Testis (tissue), 2 donors: ENCODE measurements at regions not wholly inside any gene's neighbourhood (a gene's known extent, or its start where the extent isn't known, plus 50 kb on each side); places are given as distances from the start of the nearest gene placed in this dataset.

Experiments used
- DNase-seq: peaks from one replicate; pipeline ENCODE4 v3.0.0-alpha.2; 2019
- H3K27ac ChIP-seq, 2 donors: fragments of 200-600 bp; sonication (generic); one replicate each; pipeline ENCODE4 v1.5.1; 2019
- H3K27me3 ChIP-seq: fragments of 200-600 bp; sonication (generic); one replicate; pipeline ENCODE4 v1.5.1; 2019
- H3K36me3 ChIP-seq: fragments of 200-600 bp; sonication (generic); one replicate; pipeline ENCODE4 v1.5.1; 2017; ENCODE audit warnings: low read depth; ENCODE audit errors: missing control alignments
- H3K4me1 ChIP-seq: fragments of 200-600 bp; sonication (generic); one replicate; pipeline ENCODE4 v1.5.1; 2019
- H3K4me3 ChIP-seq, 2 donors: fragments of 200-600 bp; sonication (generic); one replicate each; pipeline ENCODE4 v1.5.1; 2017 to 2019
- H3K9me3 ChIP-seq: fragments of 200-600 bp; sonication (generic); one replicate; pipeline ENCODE4 v1.5.1; 2017
- CTCF ChIP-seq, 3 experiments: fragments of 450-650 bp in 2 of 3; fragments of 200-600 bp in 1 of 3; sonication (generic) in 1 of 3; IDR thresholded peaks; one replicate each; pipeline ENCODE4 v1.5.1; 2016 to 2019; ENCODE audit warnings: antibody characterized with exemption in 3 of 3, mild to moderate bottlenecking in 2 of 3, moderate library complexity in 1 of 3
- POLR2A ChIP-seq: fragments of 450-650 bp; IDR thresholded peaks from one replicate; pipeline ENCODE4 v1.6.1; 2017; ENCODE audit warnings: antibody characterized with exemption, mild to moderate bottlenecking, moderate library complexity
- WGBS, 2 donors: methylation state at CpG; one replicate each; pipeline ENCODE4 v1.1.5; 2018; 5-methylcytosine and 5-hydroxymethylcytosine counted together
- intact Hi-C: fragments of 100-400 bp; cut with DNase I; formaldehyde crosslinking; loops from one replicate; pipeline ENCODE4 v1.15.1; 2023; ENCODE audit warnings: low total_unique reads

- H3K4me1 ChIP-seq = no peaks in the 10 kb centered on the region
- no peaks in the 10 kb centered on the region for H3K9me3 ChIP-seq
- no peaks in the 10 kb centered on the region for H3K27me3 ChIP-seq
- H3K4me3 ChIP-seq = no peak overlapping the region
- H3K27ac ChIP-seq = no peak overlapping the region
- WGBS, 2 donors = 90 to 92% methylated on average over 4 of the region's 4 CpGs
- no peaks in the 10 kb centered on the region for H3K36me3 ChIP-seq
- no peak for DNase-seq
- intact Hi-C loops = no loop called here
- TF ChIP-seq CTCF (IDR thresholded peaks at IDR 0.05) = no peak
- TF ChIP-seq POLR2A = no peak
These were observed 64.8 kb upstream of the PLPP4 start for GRCh38 chr10:120392245-120392644.

GRCh38 chr10:120392671-120393079 is 64.4 kb upstream of the PLPP4 start:
- WGBS, 2 donors = 65 to 86% methylated on average over 2 of the region's 2 CpGs
- intact Hi-C loops = no loop called here
- DNase-seq = no peak
- Histone ChIP-seq H3K9me3 (no peaks in the 10 kb centered on the region), H3K4me3 (no peak overlapping the region), H3K4me1 (no peaks in the 10 kb centered on the region), H3K36me3 (no peaks in the 10 kb centered on the region), H3K27me3 (no peaks in the 10 kb centered on the region), H3K27ac (no peak overlapping the region)
- TF ChIP-seq POLR2A = no peak
- no peak for TF ChIP-seq CTCF (IDR thresholded peaks at IDR 0.05)

GRCh38 chr10:120394446-120394845 is 62.6 kb upstream of the PLPP4 start:
- Histone ChIP-seq H3K9me3 (no peaks in the 10 kb centered on the region), H3K36me3 (no peaks in the 10 kb centered on the region), H3K27me3 (no peaks in the 10 kb centered on the region), H3K27ac (no peak overlapping the region), H3K4me1 (no peaks in the 10 kb centered on the region), H3K4me3 (no peak overlapping the region)
- intact Hi-C loops = no loop called here
- TF ChIP-seq CTCF (IDR thresholded peaks at IDR 0.05) = no peak
- no peak for TF ChIP-seq POLR2A
- no peak for DNase-seq
- WGBS, 2 donors = 86 to 100% methylated on average over 1 of the region's 1 CpG

- intact Hi-C loops = no loop called here
- H3K4me1 ChIP-seq = no peaks in the 10 kb centered on the region
- no peak overlapping the region for H3K4me3 ChIP-seq
- 82 to 90% methylated on average over 5 to 6 of the region's 6 CpGs for WGBS, 2 donors
- no peaks in the 10 kb centered on the region for H3K27me3 ChIP-seq
- no peaks in the 10 kb centered on the region for H3K9me3 ChIP-seq
- H3K27ac ChIP-seq = no peak overlapping the region
- H3K36me3 ChIP-seq = no peaks in the 10 kb centered on the region
- no peak for DNase-seq
- no peak for TF ChIP-seq POLR2A
- TF ChIP-seq CTCF (IDR thresholded peaks at IDR 0.05) = no peak
These were observed 60.8 kb upstream of the PLPP4 start for GRCh38 chr10:120396228-120396627.

- Histone ChIP-seq H3K27me3 (no peaks in the 10 kb centered on the region), H3K27ac (no peak overlapping the region), H3K4me1 (no peaks in the 10 kb centered on the region), H3K4me3 (no peak overlapping the region), H3K36me3 (no peaks in the 10 kb centered on the region), H3K9me3 (no peaks in the 10 kb centered on the region)
- 66 to 68% methylated on average over 4 of the region's 4 CpGs for WGBS, 2 donors
- TF ChIP-seq POLR2A (no peak), CTCF (IDR thresholded peaks at IDR 0.05) (no peak)
- intact Hi-C loops = no loop called here
- DNase-seq = no peak
These were observed 58.8 kb upstream of the PLPP4 start for GRCh38 chr10:120398180-120398579.
